OCI-LY1 (cell line): ENCODE measurements at regions not wholly inside any gene's neighbourhood (a gene's known extent, or its start where the extent isn't known, plus 50 kb on each side); places are given as distances from the start of the nearest gene placed in this dataset.

ENCODE experiments used
- H2AFZ ChIP-seq: fragments of 200-600 bp; sonication (generic), shearing (Covaris generic); 2 replicates; pipeline ENCODE4 v1.6.0; 2014; ENCODE audit warnings: antibody characterized with exemption, mild to moderate bottlenecking, low read length
- H3F3A ChIP-seq: fragments of 200-600 bp; sonication (generic), shearing (Covaris generic); 2 replicates; pipeline ENCODE4 v1.6.0; 2014; ENCODE audit warnings: mild to moderate bottlenecking, antibody characterized with exemption, low read length, moderate library complexity; ENCODE audit not compliant: insufficient read depth
- H3K27ac ChIP-seq: fragments of 200-600 bp; sonication (generic); 2 replicates; pipeline ENCODE4 v1.5.1; 2014; ENCODE audit warnings: low read length, mixed run types, mild to moderate bottlenecking, low read depth; ENCODE audit not compliant: poor library complexity, severe bottlenecking
- H3K27me3 ChIP-seq: fragments of 200-600 bp; sonication (generic); 2 replicates; pipeline ENCODE4 v1.6.0; 2014; ENCODE audit warnings: antibody characterized with exemption, mild to moderate bottlenecking, low read length, moderate library complexity; ENCODE audit not compliant: insufficient read depth
- H3K36me3 ChIP-seq: fragments of 200-600 bp; sonication (generic); 2 replicates; pipeline ENCODE4 v1.6.1; 2014; ENCODE audit warnings: mild to moderate bottlenecking, antibody characterized with exemption, low read length, moderate library complexity, mixed read lengths; ENCODE audit not compliant: insufficient read depth
- H3K4me1 ChIP-seq: fragments of 200-600 bp; sonication (generic); 2 replicates; pipeline ENCODE4 v1.5.1; 2014; ENCODE audit warnings: mild to moderate bottlenecking, low read length, moderate library complexity; ENCODE audit not compliant: insufficient read depth, severe bottlenecking
- H3K4me2 ChIP-seq: fragments of 200-600 bp; sonication (generic), shearing (Covaris generic); 2 replicates; pipeline ENCODE4 v1.6.1; 2014; ENCODE audit warnings: low read length
- H3K4me3 ChIP-seq: fragments of 200-600 bp; sonication (generic); 2 replicates; pipeline ENCODE4 v1.5.1; 2014; ENCODE audit warnings: low read length, low read depth, mild to moderate bottlenecking, mixed read lengths; ENCODE audit not compliant: poor library complexity, severe bottlenecking
- H3K79me2 ChIP-seq: fragments of 200-600 bp; shearing (Covaris generic); 2 replicates; pipeline ENCODE4 v1.6.1; 2016; ENCODE audit warnings: mixed run types, low read length, mixed read lengths; ENCODE audit not compliant: insufficient read depth
- H3K9ac ChIP-seq: fragments of 200-600 bp; sonication (generic), shearing (Covaris generic); 2 replicates; pipeline ENCODE4 v1.6.1; 2014; ENCODE audit warnings: mild to moderate bottlenecking, low read length, mixed read lengths
- H3K9me2 ChIP-seq: fragments of 200-600 bp; sonication (generic), shearing (Covaris generic); 2 replicates; pipeline ENCODE4 v1.6.1; 2014; ENCODE audit warnings: low read depth, mild to moderate bottlenecking, low read length, mixed read lengths
- H3K9me3 ChIP-seq: fragments of 200-600 bp; shearing (Covaris generic); 2 replicates; pipeline ENCODE4 v1.6.1; 2014; ENCODE audit warnings: low read length, mixed read lengths
- H4K20me1 ChIP-seq: fragments of 200-600 bp; sonication (generic), shearing (Covaris generic); 2 replicates; pipeline ENCODE4 v1.6.0; 2016; ENCODE audit warnings: mild to moderate bottlenecking, low read length; ENCODE audit not compliant: insufficient read depth
- EZH2 ChIP-seq: fragments of 200-600 bp; sonication (generic), shearing (Covaris generic); IDR thresholded peaks from 2 replicates; pipeline ENCODE4 v1.8.0; 2017; ENCODE audit warnings: borderline replicate concordance, mixed run types, mild to moderate bottlenecking, antibody characterized with exemption, low read length, moderate library complexity, mixed read lengths
- TF ChIP-seq, protein P1 (sequence below): fragments of 200-600 bp; sonication (generic), shearing (Covaris generic); IDR thresholded peaks from 2 replicates; pipeline ENCODE4 v1.5.1; 2017; ENCODE audit warnings: mild to moderate bottlenecking, antibody characterized with exemption, low read length, moderate library complexity, mixed read lengths

DNA sequence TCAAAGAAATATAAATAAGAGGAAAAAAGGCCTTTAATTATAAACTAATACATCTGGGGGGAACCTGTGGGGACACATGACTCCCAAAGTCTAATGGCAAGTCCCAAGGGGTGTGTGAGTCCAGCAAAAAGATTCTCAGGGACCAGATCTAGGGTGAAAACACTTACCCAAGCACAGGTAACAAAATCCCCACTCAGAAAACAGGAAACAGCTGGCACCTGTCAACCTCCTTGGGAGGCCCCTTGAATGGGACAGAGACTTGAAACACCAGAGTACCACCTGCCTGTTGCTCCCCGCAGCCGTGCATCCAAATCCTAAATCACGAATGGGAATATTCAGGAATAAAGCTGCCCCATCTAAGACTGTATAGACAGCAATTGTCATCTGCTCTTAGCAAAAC lies 461.2 kb upstream of the CDH5 start:
- no peaks in the 10 kb centered on the region for H3K79me2 ChIP-seq

DNA sequence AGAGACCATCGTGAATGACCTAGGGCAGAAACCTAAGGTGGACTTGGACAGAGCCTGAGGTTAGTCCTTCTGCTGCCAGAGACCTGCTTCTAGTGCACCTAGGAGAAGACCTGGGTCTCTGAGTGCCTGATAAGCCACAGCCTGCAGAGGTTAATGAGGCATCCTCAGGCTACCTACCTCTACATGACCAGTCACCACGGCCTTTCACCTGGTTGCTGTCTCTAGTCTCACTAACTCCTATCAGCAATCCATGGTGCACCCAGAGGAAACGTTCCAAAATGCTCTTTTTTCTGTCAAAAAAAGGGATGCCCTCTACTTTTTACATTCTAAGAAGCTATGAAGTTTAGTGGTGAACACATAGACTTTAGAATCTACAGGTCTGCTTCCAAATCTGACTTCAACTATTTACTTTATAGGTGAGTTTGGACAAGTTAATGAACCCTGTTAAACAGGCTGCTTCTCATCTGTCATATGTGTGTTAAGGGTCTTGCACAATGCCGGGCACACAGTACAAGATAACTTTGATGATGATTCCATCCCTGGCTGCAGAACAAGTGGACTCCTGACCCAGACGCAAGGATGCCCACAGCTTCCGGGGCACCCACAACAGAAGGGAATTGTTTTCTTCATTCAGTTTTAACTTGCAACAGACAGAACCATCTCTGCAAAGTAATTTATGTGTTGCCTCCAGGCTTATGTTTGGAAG lies 469.9 kb upstream of the CDH5 start:
- Histone ChIP-seq H3K4me1 (no peaks in the 10 kb centered on the region), H3K27me3 (0 out of 2 replicates have a peak, but pooled peaks cover 4% of the 10 kb centered on the region), H3K9ac (no peak overlapping the region), H2AFZ (no peak overlapping the region), H3K27ac (no peak overlapping the region), H3K4me2 (no peak overlapping the region), H3K9me3 (no peaks in the 10 kb centered on the region), H3K36me3 (no peaks in the 10 kb centered on the region), H4K20me1 (no peaks in the 10 kb centered on the region), H3K9me2 (no peaks in the 10 kb centered on the region), H3K4me3 (no peak overlapping the region), H3F3A (no peaks in the 10 kb centered on the region), H3K79me2 (no peaks in the 10 kb centered on the region)
- TF ChIP-seq, protein P1, sequence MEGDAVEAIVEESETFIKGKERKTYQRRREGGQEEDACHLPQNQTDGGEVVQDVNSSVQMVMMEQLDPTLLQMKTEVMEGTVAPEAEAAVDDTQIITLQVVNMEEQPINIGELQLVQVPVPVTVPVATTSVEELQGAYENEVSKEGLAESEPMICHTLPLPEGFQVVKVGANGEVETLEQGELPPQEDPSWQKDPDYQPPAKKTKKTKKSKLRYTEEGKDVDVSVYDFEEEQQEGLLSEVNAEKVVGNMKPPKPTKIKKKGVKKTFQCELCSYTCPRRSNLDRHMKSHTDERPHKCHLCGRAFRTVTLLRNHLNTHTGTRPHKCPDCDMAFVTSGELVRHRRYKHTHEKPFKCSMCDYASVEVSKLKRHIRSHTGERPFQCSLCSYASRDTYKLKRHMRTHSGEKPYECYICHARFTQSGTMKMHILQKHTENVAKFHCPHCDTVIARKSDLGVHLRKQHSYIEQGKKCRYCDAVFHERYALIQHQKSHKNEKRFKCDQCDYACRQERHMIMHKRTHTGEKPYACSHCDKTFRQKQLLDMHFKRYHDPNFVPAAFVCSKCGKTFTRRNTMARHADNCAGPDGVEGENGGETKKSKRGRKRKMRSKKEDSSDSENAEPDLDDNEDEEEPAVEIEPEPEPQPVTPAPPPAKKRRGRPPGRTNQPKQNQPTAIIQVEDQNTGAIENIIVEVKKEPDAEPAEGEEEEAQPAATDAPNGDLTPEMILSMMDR = no peak
- TF ChIP-seq EZH2 = no peak

More for the DNA sequence above, 461.2 kb upstream of the CDH5 start:
- H3K36me3 ChIP-seq = no peaks in the 10 kb centered on the region
- H3K4me3 ChIP-seq = no peak overlapping the region
- no peaks in the 10 kb centered on the region for H3F3A ChIP-seq
- H3K9me2 ChIP-seq = no peaks in the 10 kb centered on the region
- no peak overlapping the region for H3K4me2 ChIP-seq
- no peaks in the 10 kb centered on the region for H3K27me3 ChIP-seq
- no peak overlapping the region for H2AFZ ChIP-seq
- H4K20me1 ChIP-seq = no peaks in the 10 kb centered on the region
- H3K27ac ChIP-seq = no peak overlapping the region
- H3K4me1 ChIP-seq = no peaks in the 10 kb centered on the region
- H3K9ac ChIP-seq = no peak overlapping the region
- TF ChIP-seq, protein P1 = no peak
- TF ChIP-seq EZH2 = no peak
- no peaks in the 10 kb centered on the region for H3K9me3 ChIP-seq

DNA sequence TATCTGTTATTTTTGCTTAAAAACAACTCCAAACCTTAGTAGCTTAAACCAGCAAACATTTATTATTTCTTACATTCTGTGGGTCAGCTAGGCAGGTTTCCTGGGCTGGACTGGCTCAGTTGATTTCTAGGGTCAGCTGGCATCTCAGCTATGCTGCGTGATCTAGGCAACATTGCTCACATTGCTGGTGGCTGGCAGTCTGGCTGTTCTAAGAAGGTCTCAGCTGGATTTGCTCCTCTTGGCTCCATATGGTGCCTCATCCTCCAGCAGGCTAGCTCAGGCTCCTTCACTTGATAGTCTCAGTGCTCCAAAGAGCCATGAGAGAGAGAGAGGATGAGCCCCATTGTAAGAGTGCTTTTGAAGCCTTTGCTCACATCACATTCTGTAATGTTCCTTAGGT lies 470.6 kb upstream of the CDH5 start:
- TF ChIP-seq, protein P1 = no peak
- no peak for TF ChIP-seq EZH2
- H3K36me3 ChIP-seq = no peaks in the 10 kb centered on the region
- H3K9me3 ChIP-seq = no peaks in the 10 kb centered on the region
- no peaks in the 10 kb centered on the region for H3F3A ChIP-seq
- 0 out of 2 replicates have a peak, but pooled peaks cover 4% of the 10 kb centered on the region for H3K27me3 ChIP-seq
- no peaks in the 10 kb centered on the region for H3K79me2 ChIP-seq
- no peaks in the 10 kb centered on the region for H4K20me1 ChIP-seq
- no peak overlapping the region for H3K4me2 ChIP-seq
- no peak overlapping the region for H3K9ac ChIP-seq
- no peaks in the 10 kb centered on the region for H3K9me2 ChIP-seq
- H3K4me1 ChIP-seq = no peaks in the 10 kb centered on the region
- no peak overlapping the region for H3K27ac ChIP-seq
- H3K4me3 ChIP-seq = no peak overlapping the region
- H2AFZ ChIP-seq = no peak overlapping the region
